ENCODE measurements at regions not wholly inside any gene's neighbourhood (a gene's known extent, or its start where the extent isn't known, plus 50 kb on each side); places are given as distances from the start of the nearest gene placed in this dataset.

DNA sequence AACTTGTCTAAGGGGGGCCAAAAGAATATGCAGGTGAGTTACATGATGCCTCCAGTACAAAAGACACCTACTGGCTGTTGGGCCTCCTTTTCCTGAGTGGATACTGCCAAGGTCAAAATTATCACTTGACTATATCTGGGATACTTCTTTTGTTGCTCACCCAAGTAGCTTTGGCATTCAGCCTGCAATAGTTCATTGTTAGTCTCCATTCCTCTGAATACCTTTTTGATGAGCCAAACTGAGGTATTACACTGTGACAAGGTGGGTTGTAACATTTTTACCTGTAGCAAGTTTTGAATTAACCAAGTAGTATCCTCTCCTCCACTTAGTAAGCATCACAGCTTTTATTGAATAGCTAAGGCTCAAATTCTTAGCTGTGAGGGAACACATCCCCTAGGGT, 408.0 kb downstream of the LRRIQ3 start:
- CTCF ChIA-PET: no interaction called here
- Histone ChIP-seq H3K36me3 (replicated peaks in 1 of 2; ENCODE audit: control extremely low read depth in 1 of 2, control insufficient read depth in 1 of 2, extremely low read depth in 1 of 2, insufficient read depth in 2 of 2, low read length in 1 of 2) (no peaks in the 10 kb centered on the region), H3K4me2 (replicated peaks; ENCODE audit: low read depth, low read length, poor library complexity, severe bottlenecking) (no peak overlapping the region), H3K4me1 (ENCODE audit: control insufficient read depth in 2 of 2, insufficient read depth in 2 of 2, low read length in 2 of 2) (no peaks in the 10 kb centered on the region), H3K4me3 (ENCODE audit: control extremely low read depth in 1 of 5, extremely low read depth in 1 of 5, insufficient read depth in 1 of 5, low read depth in 2 of 5, low read length in 4 of 5) (no peak overlapping the region), H4K20me1 (ENCODE audit: control insufficient read depth, insufficient read depth, low read length, poor library complexity, severe bottlenecking) (no peaks in the 10 kb centered on the region), H2AFZ (ENCODE audit: insufficient read depth, low read depth, low read length, poor library complexity, severe bottlenecking) (no peak overlapping the region), H3K79me2 (ENCODE audit: control insufficient read depth, insufficient read depth, low read length) (no peaks in the 10 kb centered on the region), H3K9ac (ENCODE audit: low read length) (no peak overlapping the region), H3K27me3 (replicated peaks in 1 of 4; ENCODE audit: control extremely low read depth in 1 of 4, control insufficient read depth in 3 of 4, insufficient read depth in 4 of 4, low read length in 3 of 4) (no peaks in the 10 kb centered on the region), H3K27ac (ENCODE audit: low read length in 2 of 2) (no peak overlapping the region), H3K9me3 (ENCODE audit: control extremely low read depth in 1 of 3, control insufficient read depth in 2 of 3, insufficient read depth in 1 of 3, low read length in 2 of 3) (peaks cover 0 to 2% (median 0%) of the 10 kb centered on the region in 3 donors)
- ATAC-seq (ENCODE audit: low read depth) (no peak), DNase-seq (no peak)
- Mint-ChIP-seq H3K9me3 (ENCODE audit: insufficient read depth) (no peaks in the 10 kb centered on the region), H3K4me3 (no peak overlapping the region), H3K27ac (no peak overlapping the region), H3K4me1 (no peaks in the 10 kb centered on the region), H3K27me3 (no peaks in the 10 kb centered on the region)
- intact Hi-C loops (cut with micrococcal nuclease): no loop called here
- POLR2A ChIA-PET: no interaction called here
- TF ChIP-seq EZH2 (IDR thresholded peaks at IDR 0.05; ENCODE audit: borderline replicate concordance, insufficient read depth, low read depth, low read length, poor library complexity, severe bottlenecking): no peak
- TF ChIP-seq, protein P1, sequence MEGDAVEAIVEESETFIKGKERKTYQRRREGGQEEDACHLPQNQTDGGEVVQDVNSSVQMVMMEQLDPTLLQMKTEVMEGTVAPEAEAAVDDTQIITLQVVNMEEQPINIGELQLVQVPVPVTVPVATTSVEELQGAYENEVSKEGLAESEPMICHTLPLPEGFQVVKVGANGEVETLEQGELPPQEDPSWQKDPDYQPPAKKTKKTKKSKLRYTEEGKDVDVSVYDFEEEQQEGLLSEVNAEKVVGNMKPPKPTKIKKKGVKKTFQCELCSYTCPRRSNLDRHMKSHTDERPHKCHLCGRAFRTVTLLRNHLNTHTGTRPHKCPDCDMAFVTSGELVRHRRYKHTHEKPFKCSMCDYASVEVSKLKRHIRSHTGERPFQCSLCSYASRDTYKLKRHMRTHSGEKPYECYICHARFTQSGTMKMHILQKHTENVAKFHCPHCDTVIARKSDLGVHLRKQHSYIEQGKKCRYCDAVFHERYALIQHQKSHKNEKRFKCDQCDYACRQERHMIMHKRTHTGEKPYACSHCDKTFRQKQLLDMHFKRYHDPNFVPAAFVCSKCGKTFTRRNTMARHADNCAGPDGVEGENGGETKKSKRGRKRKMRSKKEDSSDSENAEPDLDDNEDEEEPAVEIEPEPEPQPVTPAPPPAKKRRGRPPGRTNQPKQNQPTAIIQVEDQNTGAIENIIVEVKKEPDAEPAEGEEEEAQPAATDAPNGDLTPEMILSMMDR (IDR thresholded peaks at IDR 0.05): no peak

DNA sequence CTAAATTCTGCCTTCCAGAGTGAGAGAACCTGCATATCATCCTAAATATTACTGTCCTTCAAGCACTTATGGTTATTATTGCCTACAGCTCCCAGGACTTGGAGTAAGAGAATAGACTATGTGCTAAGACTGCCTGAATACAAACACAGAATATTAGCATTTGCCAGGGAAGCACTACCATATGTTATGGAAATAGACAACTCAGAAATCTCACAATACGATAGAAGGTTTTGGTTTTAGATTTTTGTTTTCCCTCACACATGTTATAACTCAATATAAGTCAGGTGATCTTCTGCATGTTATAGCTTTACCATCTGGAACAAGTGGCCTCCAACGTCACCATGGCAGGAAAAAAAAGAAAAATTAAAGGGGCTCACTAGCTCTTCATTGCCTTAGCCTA, 413.9 kb downstream of the LRRIQ3 start:
- H3K4me1 ChIP-seq (ENCODE audit: control insufficient read depth in 2 of 2, insufficient read depth in 2 of 2, low read length in 2 of 2): no peaks in the 10 kb centered on the region
- H3K36me3 ChIP-seq (replicated peaks in 1 of 2; ENCODE audit: control extremely low read depth in 1 of 2, control insufficient read depth in 1 of 2, extremely low read depth in 1 of 2, insufficient read depth in 2 of 2, low read length in 1 of 2): no peaks in the 10 kb centered on the region
- peaks cover 0 to 2% (median 0%) of the 10 kb centered on the region in 3 donors for H3K9me3 ChIP-seq (ENCODE audit: control extremely low read depth in 1 of 3, control insufficient read depth in 2 of 3, insufficient read depth in 1 of 3, low read length in 2 of 3)
- DNase-seq: no peak
- Mint-ChIP-seq H3K4me3 (no peak overlapping the region), H3K4me1 (no peaks in the 10 kb centered on the region), H3K27me3 (no peaks in the 10 kb centered on the region), H3K9me3 (ENCODE audit: insufficient read depth) (no peaks in the 10 kb centered on the region), H3K27ac (no peak overlapping the region)
- H3K79me2 ChIP-seq (ENCODE audit: control insufficient read depth, insufficient read depth, low read length): no peaks in the 10 kb centered on the region
- WGBS (ENCODE audit: insufficient coverage): no CpG with 5 or more reads among the region's 2 CpGs
- ATAC-seq (ENCODE audit: low read depth): no peak
- CTCF ChIA-PET: no interaction called here
- H3K4me2 ChIP-seq (replicated peaks; ENCODE audit: low read depth, low read length, poor library complexity, severe bottlenecking): no peak overlapping the region
- H4K20me1 ChIP-seq (ENCODE audit: control insufficient read depth, insufficient read depth, low read length, poor library complexity, severe bottlenecking): no peaks in the 10 kb centered on the region
- POLR2A ChIA-PET: no interaction called here
- no peaks in the 10 kb centered on the region for H3K27me3 ChIP-seq (replicated peaks in 1 of 4; ENCODE audit: control extremely low read depth in 1 of 4, control insufficient read depth in 3 of 4, insufficient read depth in 4 of 4, low read length in 3 of 4)
- no peak overlapping the region for H3K9ac ChIP-seq (ENCODE audit: low read length)
- H3K4me3 ChIP-seq (ENCODE audit: control extremely low read depth in 1 of 5, extremely low read depth in 1 of 5, insufficient read depth in 1 of 5, low read depth in 2 of 5, low read length in 4 of 5): no peak overlapping the region
- H2AFZ ChIP-seq (ENCODE audit: insufficient read depth, low read depth, low read length, poor library complexity, severe bottlenecking): no peak overlapping the region
- TF ChIP-seq EZH2 (IDR thresholded peaks at IDR 0.05; ENCODE audit: borderline replicate concordance, insufficient read depth, low read depth, low read length, poor library complexity, severe bottlenecking): no peak
- TF ChIP-seq, protein P1 (IDR thresholded peaks at IDR 0.05): no peak
- no peak overlapping the region for H3K27ac ChIP-seq (ENCODE audit: low read length in 2 of 2)
- intact Hi-C loops (cut with micrococcal nuclease): no loop called here

All from B cell (primary cell).